Ishikawa (cell line): ENCODE measurements at regions not wholly inside any gene's neighbourhood (a gene's known extent, or its start where the extent isn't known, plus 50 kb on each side); places are given as distances from the start of the nearest gene placed in this dataset.

Source experiments
- CEBPB ChIP-seq: IDR thresholded peaks from 2 replicates; pipeline ENCODE4 v1.6.1; 2012
- CREB1 ChIP-seq: IDR thresholded peaks from 2 replicates; pipeline ENCODE4 v1.6.1; 2012; ENCODE audit warnings: low read depth
- EP300 ChIP-seq: IDR thresholded peaks from 2 replicates; pipeline ENCODE4 v1.6.1; 2012; ENCODE audit warnings: borderline replicate concordance
- FOXM1 ChIP-seq: IDR thresholded peaks from 2 replicates; pipeline ENCODE4 v1.6.1; 2012; ENCODE audit warnings: low read depth, borderline replicate concordance
- MAX ChIP-seq: IDR thresholded peaks from 2 replicates; pipeline ENCODE4 v1.6.1; 2012
- RAD21 ChIP-seq: IDR thresholded peaks from 2 replicates; pipeline ENCODE4 v1.6.1; 2012; ENCODE audit warnings: low read depth
- REST ChIP-seq: IDR thresholded peaks from 2 replicates; pipeline ENCODE4 v1.6.1; 2012; ENCODE audit warnings: low read depth, mild to moderate bottlenecking
- TAF1 ChIP-seq: IDR thresholded peaks from 2 replicates; pipeline ENCODE4 v1.6.1; 2012; ENCODE audit warnings: low read depth, mild to moderate bottlenecking
- TCF12 ChIP-seq: IDR thresholded peaks from 2 replicates; pipeline ENCODE4 v1.6.1; 2012; ENCODE audit warnings: low read depth
- USF1 ChIP-seq: IDR thresholded peaks from 2 replicates; pipeline ENCODE4 v1.6.1; 2012
- YY1 ChIP-seq: IDR thresholded peaks from 2 replicates; pipeline ENCODE4 v1.6.1; 2012; ENCODE audit warnings: low read depth
- ZBTB7A ChIP-seq: IDR thresholded peaks from 2 replicates; pipeline ENCODE4 v1.6.1; 2012; ENCODE audit warnings: low read depth

- no peak for TF ChIP-seq EP300
- no peak for TF ChIP-seq MAX
- no peak for TF ChIP-seq FOXM1
- no peak for TF ChIP-seq CREB1
- TF ChIP-seq YY1: no peak
- no peak for TF ChIP-seq REST
- no peak for TF ChIP-seq TCF12
- TF ChIP-seq TAF1: no peak
- no peak for TF ChIP-seq ZBTB7A
- TF ChIP-seq CEBPB: no peak
- TF ChIP-seq RAD21: no peak
- TF ChIP-seq USF1: no peak
Observed at GRCh38 chr3:5276934-5277333, 89.4 kb downstream of the EDEM1 start.
